NCI-H748 (cell line): ENCODE measurements at regions not wholly inside any gene's neighbourhood (a gene's known extent, or its start where the extent isn't known, plus 50 kb on each side); places are given as distances from the start of the nearest gene placed in this dataset.
"Not testable (repeated sequence)": the region's sequence is repeated elsewhere in the genome, so short reads cannot be mapped to it uniquely, and the experiment has no call there.

Experiments used
- DNase-seq: peaks from one replicate; lab custom pipeline; 2025; ENCODE audit not compliant: unreplicated experiment; lab: John Stamatoyannopoulos, UW

DNA sequence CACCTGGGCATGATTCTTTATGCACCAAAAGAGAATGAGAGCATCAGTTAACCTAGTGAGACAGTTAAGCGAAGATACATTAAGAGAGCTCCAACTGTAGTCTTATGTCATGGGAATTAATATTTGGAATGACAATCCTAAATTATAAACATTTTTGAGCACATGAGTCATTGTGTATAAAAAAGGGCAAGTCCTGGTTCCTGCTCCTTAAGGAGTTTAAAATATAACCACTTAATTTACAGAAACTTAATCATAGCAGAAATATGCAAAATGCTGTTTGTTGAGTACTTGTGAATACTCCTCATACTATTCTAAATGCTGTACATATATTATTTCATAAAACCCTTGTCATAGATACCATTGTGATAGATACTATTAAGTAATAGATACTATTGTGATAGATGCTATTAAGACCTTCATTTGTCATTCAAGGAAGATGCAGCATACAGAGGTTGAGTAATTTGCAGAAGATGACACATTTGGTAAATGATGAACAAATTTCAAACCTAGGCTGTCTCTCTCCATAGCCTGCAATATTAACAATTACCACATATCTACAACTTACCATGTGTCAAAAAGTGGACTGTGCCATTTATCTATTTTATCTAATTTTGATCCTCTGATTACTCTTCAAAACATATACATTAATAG is 301.0 kb downstream of the TBC1D4 start:
- no peak for DNase-seq

DNA sequence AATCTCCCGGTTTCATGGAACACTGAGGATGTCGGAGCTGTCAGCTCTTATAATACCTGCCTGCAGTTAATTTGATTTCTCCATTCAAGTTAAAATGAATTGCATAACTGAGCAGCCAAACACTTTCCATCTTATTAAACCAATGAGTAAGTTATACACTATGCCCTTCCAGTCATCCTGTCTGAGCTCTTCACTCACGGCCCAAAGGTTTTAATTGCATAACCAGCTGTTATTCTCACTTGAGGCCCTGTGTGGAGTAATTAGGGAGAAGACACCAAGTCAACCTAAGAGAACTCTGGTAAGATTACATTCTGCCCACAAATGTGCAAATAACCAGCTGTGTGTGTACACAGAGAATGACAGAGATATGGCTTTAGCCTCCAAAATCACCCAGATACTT is 303.5 kb downstream of the TBC1D4 start:
- DNase-seq = no peak

DNA sequence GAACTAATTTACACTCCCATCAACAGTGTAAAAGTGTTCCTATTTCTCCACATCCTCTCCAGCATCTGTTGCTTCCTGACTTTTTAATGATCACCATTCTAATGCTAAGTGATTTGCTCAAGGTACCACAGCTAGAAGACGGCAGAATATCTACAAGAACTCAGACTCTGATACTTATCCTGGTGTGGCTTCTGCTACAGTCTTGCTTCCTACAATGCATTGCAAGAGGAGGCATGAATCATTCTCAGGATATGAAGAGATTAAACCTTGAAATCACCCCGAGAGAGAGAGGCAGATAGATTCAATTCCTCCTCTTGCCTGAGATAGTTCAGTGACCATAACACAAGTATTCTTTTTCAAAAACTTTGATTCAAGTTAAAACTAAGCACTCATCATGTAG is 306.4 kb downstream of the TBC1D4 start:
- no peak for DNase-seq

DNA sequence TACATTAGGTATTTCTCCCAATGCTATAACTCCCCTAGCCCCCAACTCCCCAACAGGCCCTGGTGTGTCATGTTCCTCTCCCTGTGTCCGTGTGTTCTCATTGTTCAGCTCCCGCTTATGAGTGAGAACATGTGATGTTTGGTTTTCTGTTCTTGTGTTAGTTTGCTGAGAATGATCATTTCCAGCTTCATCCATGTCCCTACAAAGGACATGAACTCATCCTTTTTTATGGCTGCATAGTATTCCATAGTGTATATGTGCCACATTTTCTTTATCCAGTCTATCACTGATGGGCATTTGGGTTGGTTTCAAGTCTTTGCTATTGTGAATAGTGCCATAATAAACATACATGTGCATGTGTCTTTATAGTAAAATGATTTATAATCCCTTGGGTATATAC is 306.9 kb downstream of the TBC1D4 start:
- not testable (repeated sequence) for DNase-seq

DNA sequence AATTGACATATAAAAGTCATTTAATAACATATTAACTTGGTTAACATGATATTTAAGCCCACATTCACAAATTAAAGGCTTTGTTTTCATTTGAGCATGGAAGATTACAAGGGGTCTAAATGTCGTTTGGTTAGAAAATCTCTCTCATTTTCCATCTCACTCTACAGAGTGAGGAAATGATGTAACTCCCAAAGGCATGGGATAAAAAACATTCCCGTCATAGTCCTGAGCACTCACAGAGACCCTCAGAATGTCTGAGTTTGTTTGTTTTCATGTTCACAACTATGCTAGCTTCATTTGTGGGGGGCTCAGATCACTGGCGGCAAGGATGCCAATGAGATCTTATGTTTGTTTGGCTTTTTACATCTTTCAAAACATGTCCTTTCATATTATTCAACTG is 307.5 kb downstream of the TBC1D4 start:
- no peak for DNase-seq

DNA sequence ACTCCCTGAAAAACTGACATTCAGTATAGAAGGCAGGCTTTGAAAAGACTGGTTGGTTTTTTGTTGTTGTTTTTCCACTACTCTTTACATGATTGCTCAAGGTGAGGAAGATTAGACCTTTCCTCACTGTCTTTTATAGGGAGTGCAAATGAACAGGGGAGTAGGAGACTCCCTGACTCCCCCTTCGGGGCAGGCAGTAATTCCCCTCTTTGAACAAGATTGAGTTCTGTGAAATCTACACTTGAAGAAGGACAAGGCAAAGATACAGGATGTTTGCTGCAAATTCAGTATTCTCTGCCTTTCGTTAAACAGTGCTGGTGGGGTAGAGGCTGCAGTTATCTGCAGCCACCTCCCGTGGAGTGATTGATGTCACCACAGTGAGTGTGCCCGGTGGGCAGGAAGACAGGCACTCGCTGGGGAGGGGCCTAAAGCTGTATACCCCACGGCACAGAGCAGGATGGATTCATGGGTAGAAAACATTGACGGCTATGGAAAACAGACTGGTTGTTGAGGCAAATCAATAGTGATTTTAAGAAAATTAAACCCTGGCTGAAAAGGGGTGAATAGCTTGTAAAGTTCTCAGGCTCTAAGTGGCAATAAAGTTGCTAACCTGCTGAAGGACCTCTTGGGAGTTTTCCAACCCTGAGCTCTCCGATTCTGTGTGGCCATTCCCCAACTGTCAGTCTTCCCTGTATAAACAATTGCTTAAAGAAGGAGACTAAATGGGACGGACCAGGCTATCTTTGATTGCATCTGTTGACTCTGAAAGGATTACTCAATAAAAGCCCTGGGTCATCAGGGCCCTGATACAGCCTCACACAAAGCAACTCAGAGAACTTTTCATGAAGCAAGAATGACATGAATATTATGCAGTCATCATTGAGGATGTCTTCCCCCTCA is 308.3 kb downstream of the TBC1D4 start:
- peak; percentile 6 for DNase-seq

DNA sequence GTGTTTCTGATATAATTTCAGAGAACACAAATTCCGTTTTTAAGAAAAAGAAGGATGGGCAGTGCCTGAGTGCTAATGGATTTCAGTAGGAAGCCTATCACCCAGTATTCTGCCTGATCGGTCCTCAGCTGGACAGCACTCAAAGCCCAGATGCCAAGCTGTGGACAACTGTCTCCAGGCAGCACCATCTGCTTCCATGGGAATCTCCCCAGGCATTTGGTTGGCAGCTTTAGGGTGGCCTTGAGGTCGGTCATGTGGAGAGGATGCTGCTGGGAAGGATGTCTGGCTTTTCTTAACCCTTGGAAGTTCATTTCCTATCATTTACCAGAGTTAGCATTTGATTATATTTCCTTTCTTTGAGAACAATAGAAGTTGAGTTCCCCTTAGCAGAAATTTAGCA is 311.7 kb downstream of the TBC1D4 start:
- no peak for DNase-seq

DNA sequence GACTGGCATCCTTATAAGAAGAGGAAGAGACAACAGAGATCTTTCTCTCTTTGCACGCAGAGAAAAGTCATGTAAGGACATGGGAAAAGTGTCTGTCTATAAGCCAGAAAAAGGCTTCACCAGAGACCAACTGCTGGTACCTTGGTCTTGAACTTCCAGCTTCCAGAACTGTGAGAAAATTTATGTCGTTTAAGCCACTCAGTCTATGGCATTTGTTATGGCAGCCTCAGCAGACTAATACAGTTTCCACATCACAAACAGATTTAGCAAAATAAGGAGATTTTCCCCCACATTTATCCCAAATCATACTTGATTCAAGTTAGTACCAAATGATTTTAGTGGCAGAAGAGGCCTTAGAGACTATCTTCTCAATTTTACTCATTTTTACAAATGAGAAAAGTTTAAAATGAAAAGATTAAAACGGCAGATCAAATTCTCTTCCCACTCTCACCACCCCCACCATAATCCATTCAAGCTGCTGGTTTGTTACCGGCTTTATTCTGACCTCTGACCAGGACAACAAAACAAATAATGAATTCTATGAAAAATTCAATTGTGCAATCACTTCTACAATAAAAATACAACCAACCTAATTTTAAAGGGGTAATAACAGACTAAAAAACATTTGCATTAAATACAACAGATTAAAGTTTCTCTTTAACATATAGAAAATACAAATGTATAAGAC is 316.3 kb downstream of the TBC1D4 start:
- no peak for DNase-seq

DNA sequence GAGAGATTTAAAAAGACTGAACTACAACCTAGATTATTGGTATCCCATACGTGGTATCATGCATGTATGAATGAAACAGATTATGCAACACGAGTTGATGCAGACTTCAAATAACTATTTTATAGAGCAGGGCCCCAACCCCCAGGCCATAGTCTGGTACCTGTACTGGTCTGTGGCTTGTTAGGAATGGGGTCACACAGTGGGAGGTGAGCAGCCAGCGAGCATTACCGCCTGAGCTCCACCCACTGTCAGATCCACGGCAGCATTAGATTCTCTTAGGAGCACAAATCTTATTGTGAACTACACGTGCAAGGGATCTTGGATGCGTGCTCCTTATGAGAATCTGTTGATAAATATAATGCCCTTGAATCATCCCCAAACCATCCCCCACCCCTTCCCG is 320.2 kb downstream of the TBC1D4 start:
- DNase-seq = no peak

DNA sequence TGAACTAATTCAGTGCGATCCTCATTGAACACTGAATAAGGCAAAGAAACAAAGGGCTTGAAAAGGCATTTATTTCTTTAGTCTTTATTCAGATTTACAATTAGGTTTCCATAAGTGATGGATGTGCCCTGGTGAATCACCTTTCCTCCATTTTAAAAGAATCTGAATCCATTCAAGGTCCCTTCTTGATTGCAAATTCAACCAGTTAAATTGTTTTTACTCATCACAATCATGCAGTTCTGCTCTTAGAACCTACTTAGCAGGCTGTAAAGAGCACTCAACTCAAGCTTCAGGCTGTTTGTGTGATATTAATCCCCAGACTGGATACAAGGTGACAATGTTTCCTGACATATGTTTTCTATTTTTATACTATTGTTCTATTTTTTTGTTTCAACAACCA is 321.0 kb downstream of the TBC1D4 start:
- DNase-seq = no peak

DNA sequence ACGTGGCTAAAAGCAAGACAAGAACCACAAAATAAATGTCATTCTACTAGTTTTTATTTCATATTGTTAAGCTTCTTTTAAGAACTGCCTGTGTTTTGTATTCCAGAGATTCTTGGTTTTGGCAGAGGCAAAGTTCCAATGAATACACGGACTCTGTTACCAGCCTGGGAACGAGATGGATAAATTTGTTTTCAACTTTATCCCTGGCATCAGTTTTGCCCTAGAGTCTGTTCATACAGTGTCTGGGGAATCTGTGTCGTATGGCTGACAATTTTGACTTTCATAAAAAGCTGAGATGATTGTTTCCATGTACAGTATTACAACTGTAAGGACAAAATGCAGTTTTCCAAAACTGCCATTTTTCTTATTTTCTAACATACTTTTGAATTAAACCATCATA is 327.6 kb downstream of the TBC1D4 start:
- no peak for DNase-seq

DNA sequence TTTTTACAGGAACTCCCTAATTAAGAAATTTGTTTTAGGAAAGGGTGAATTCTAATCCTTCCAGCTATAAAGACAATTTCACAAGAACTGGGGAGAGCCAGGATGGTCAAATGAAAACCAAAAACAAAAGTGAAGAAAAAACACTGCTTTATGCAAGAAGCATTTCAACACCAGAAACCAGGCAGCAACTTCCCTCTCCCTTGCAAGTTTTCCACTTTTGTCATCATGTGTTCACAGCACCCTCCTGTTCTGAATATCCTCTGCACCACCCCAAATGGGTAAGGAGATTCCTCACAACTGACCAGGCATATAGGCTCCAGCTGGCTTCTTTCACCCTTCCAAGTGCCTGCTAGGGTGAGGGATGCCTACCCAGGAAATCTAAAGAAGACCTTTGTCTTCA is 328.1 kb downstream of the TBC1D4 start:
- DNase-seq = no peak

DNA sequence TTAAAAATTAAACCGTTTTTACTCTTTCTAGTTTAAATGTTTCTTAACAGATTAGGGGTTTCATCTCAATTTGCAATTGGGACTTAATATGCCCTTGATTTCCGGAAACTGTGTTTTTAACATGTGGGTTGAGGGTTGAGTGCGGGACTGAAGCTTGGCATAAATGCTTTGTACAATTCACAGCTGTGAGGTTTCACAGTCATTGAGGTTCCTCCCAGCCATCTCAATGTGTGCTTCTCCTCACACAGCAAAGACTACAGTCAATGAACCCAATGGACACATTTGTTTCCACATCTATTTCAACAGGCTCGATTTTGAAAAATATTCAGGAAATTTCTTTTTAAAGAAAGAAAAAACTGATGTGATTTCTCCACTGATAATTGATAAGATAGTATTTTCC is 328.6 kb downstream of the TBC1D4 start:
- no peak for DNase-seq

DNA sequence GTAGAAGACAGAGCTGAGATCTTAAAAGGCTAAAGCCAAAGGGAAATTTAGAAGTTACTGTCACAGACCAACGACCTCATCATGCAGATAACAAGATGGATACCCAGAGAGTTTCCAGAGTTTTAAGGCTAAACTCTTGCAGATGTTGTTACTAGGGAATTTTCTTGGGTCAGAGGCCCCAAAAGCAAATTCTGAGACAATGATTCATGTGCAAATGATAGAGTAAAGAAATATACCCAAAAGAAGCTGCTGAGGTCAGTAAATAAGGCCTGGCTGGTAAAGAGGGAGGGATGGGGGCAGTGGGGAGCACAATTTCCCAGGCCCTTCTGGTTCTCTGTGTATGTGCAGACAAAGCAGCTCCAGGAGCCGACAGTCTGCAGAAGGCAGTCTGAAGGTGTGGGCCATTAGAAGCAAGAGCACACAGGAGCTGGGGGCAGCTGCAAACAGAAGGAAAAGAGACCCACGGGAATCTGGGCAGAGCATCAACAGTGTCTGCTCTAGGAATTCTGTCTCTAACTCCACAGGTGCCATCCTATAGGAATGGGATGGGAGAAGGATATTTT is 330.8 kb downstream of the TBC1D4 start:
- DNase-seq = no peak

DNA sequence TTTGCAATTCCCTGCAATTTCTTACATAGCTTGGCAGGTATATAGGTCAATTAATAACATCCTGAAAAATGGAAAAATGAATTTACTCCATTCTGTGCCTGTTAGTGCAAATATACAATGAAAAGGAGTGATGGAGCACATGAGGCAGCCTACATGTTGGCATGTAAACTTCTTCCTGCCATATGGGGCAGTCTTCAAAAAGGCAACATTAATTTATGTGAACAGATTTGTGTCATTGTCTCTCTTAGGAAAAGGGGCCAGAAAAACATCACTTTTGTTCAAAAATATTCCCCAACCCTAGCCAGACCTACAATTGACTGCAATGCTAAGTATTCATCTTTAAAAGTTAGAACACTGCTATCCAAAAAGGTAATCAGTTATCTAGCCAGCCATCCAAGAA is 332.2 kb downstream of the TBC1D4 start:
- DNase-seq = no peak

DNA sequence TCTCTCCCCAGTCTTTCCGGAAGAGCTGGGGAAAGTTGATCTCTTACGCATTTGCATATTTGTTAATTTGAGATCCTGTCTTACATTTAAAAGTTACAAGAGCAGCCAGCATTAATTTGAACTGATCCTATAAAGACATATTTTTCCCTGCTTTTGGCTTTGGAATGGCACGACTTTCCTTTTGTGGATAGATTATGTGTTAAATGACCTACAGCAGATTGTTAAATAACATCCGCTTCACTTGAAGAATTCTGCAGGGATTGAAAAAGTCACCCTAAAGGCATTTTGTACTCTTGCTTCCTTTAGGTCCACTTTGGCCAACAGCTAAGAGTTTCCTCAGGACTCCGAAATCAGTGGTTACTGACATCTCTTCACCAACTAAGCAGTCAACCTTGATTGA is 334.0 kb downstream of the TBC1D4 start:
- DNase-seq = no peak

DNA sequence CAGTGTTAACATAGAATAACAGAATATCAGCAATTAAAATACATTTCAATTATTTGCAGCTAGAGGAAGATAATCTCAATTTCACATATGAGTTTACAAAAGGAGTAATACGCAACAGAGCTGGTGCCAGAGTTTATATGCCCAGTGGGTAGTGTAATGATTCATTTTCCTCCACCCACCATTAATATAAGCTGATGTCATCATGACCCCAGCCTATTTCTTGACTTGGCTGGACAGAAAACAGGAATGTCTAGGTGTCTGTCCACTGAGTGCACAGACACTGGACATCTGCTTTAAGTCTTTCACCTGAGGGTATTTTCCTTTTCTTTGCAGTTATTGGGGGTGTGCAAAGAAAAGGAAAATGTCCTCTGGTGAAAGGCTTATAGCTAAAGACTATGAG is 335.5 kb downstream of the TBC1D4 start:
- DNase-seq = no peak

DNA sequence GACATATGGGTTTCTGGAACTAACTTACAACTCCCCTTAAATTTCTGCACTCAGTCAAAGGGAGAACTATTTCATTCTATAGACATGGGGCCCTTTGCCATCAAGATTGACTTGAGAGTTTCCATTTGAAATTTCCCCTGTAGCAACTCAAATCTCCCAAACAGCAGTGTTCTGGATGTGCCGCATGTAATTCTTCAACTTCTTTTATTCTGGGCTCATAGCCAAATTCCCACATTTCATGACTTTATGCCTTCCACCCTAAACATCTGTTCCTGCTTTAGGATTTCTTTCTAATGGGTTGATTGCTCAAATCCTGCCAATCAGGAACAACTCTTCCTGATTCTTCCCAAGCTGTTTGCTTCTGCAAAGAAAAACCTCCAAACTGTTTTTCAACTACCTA is 336.0 kb downstream of the TBC1D4 start:
- no peak for DNase-seq

DNA sequence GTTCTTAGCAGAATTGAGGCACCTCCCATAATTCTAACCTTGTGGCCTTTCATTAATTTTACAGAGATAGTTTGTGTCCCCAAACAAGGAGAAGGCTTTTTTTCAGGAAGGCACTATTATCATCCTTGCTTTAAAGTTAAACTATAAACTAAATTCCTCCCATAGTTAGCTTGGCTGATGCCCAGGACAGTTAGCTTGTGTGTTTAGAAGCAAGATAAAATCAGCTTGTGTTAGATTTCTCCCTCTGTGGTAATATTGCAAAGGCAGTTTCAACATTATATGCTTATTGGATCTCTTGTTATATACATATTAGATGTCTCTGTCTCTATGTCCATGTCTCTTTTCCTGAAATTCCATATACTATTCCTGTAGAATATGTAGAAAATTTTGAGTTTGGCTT is 342.7 kb downstream of the TBC1D4 start:
- DNase-seq = no peak

DNA sequence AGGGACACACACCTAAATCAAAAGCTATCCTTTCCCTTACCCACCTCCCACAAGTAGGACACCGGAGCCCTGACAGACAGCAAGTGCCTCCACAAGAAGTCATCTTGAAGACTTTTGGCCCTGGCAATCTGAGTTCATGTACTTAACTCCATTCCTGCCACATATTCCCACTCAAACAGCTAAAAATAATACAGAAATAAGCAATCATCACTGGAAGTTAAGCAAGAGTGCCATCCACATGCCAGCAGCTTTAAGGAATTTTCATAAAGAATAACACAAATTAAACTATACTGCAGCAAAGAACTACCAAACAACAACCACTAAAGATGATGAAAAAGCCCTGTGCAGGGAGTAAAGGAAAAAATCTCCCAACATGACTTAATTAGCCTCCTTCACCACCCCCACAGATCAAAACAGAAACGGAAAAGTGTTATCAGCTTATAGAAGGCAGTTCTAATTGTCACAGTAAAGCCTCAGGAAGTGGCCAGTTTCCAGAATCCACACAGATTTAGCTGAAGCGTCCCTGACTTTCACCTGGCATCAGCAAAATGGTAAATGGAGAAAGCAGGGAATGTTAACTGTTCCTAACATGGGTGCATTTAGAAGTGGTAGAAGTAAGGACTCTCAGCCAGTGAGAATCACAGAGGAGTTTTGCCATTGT is 343.9 kb downstream of the TBC1D4 start:
- no peak for DNase-seq

DNA sequence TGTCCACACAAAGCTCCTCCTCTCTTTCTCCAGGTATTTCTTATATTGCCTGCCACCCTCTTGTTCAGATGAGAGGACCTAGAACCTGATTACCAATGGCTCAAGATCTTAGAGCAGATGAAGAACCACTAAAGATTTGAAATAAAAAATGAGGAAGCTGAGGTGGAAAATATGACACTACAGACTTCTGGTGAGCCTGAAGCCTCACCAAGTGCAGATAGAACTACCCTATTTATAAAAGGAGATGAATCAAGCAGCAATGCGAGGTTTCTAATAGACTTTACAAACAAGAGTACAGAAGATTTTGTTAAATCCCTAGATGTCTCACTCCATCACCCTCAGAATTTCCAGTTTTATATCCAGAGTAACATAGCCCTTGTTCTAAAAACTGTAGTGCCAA is 345.8 kb downstream of the TBC1D4 start:
- no peak for DNase-seq
